ENCODE measurements at regions not wholly inside any gene's neighbourhood (a gene's known extent, or its start where the extent isn't known, plus 50 kb on each side); places are given as distances from the start of the nearest gene placed in this dataset.

DNA sequence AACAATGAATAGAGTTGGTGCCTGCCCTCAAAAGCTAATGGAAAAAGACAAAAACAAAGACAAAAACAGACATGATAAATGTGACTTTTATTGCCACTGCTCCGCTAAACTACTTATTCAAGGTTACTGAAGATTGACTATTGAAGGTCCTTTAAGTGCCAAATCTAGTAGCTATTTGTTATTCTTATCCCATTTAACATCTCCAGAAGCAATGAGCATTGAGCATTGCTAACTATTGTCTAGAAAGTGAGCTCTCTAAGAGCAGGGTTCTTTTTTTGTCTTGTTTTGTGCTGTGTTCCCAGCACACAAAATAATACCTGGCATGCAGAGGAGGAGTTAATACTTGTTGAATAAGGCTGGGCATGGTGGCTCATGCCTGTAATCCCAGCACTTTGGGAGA, 95.4 kb upstream of the SFRP2 start:
- TF ChIP-seq, protein P1, sequence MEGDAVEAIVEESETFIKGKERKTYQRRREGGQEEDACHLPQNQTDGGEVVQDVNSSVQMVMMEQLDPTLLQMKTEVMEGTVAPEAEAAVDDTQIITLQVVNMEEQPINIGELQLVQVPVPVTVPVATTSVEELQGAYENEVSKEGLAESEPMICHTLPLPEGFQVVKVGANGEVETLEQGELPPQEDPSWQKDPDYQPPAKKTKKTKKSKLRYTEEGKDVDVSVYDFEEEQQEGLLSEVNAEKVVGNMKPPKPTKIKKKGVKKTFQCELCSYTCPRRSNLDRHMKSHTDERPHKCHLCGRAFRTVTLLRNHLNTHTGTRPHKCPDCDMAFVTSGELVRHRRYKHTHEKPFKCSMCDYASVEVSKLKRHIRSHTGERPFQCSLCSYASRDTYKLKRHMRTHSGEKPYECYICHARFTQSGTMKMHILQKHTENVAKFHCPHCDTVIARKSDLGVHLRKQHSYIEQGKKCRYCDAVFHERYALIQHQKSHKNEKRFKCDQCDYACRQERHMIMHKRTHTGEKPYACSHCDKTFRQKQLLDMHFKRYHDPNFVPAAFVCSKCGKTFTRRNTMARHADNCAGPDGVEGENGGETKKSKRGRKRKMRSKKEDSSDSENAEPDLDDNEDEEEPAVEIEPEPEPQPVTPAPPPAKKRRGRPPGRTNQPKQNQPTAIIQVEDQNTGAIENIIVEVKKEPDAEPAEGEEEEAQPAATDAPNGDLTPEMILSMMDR (IDR thresholded peaks at IDR 0.05): no peak
- no peak for TF ChIP-seq POLR2A (IDR thresholded peaks at IDR 0.05)
- TF ChIP-seq EP300 (IDR thresholded peaks at IDR 0.05): no peak

Data from ovary (tissue), 3 donors.